ENCODE measurements at regions not wholly inside any gene's neighbourhood (a gene's known extent, or its start where the extent isn't known, plus 50 kb on each side); places are given as distances from the start of the nearest gene placed in this dataset.

GRCh38 chr10:43002596-43002995, 74.3 kb upstream of the RET start:
- CTCF ChIA-PET = no interaction called here
- Histone ChIP-seq H3K9me3 (ENCODE audit: control insufficient read depth, insufficient read depth, low read length) (no peaks in the 10 kb centered on the region), H3K4ac (ENCODE audit: low read depth, low read length) (no peak overlapping the region), H3K18ac (ENCODE audit: low read depth, low read length) (no peak overlapping the region), H3K4me2 (ENCODE audit: low read depth, low read length) (no peak overlapping the region), H3K4me1 (ENCODE audit: control insufficient read depth, insufficient read depth, low read length) (no peaks in the 10 kb centered on the region), H3K36me3 (ENCODE audit: control insufficient read depth, insufficient read depth, low read length) (no peaks in the 10 kb centered on the region), H4K8ac (ENCODE audit: low read depth in 2 of 2, low read length in 2 of 2) (no peak overlapping the region), H3K23ac (ENCODE audit: low read depth, low read length) (no peak overlapping the region), H4K20me1 (ENCODE audit: insufficient read depth, low read length) (no peaks in the 10 kb centered on the region), H2AFZ (replicated peaks; ENCODE audit: low read length, poor library complexity) (no peak overlapping the region), H2BK5ac (ENCODE audit: low read depth, low read length, poor library complexity, severe bottlenecking) (no peak overlapping the region), H3K9me1 (ENCODE audit: insufficient read depth, low read length) (no peaks in the 10 kb centered on the region), H2BK15ac (ENCODE audit: low read depth, low read length) (no peak overlapping the region), H2AK5ac (ENCODE audit: low read depth, low read length) (no peak overlapping the region), H3K14ac (replicated peaks; ENCODE audit: low read depth, low read length) (no peak overlapping the region), H4K5ac (ENCODE audit: low read depth, low read length) (no peak overlapping the region), H2BK120ac (ENCODE audit: low read depth, low read length) (no peak overlapping the region), H3K27me3 (ENCODE audit: control insufficient read depth, insufficient read depth, low read length) (no peaks in the 10 kb centered on the region), H3K27ac (ENCODE audit: insufficient read depth, low read length) (no peak overlapping the region), H2BK20ac (ENCODE audit: low read depth, low read length) (no peak overlapping the region), H3K4me3 (ENCODE audit: insufficient read depth, low read depth, low read length) (no peak overlapping the region), H3K56ac (ENCODE audit: extremely low read depth, insufficient read depth, low read length) (no peak overlapping the region), H3K79me1 (ENCODE audit: low read depth in 1 of 2, low read length in 2 of 2) (no peaks in the 10 kb centered on the region), H2AK9ac (replicated peaks; ENCODE audit: low read depth, low read length, poor library complexity) (no peak overlapping the region), H3K9ac (ENCODE audit: low read depth, low read length) (no peak overlapping the region), H4K91ac (ENCODE audit: insufficient read depth, low read depth, low read length) (no peak overlapping the region)
- ATAC-seq (ENCODE audit: low read depth) = no peak
- in situ Hi-C loops (cut with MboI; ENCODE audit: low sequenced_read_pairs) (no loop called here), dilution Hi-C loops (cut with HindIII; ENCODE audit: low sequenced_read_pairs, unreplicated experiment) (no loop called here), intact Hi-C loops (cut with micrococcal nuclease) (loop anchor here (10.0 kb wide), 1 partner anchor 88 kb away; no protein-coding TSS in a partner anchor)
- POLR2A ChIA-PET (ENCODE audit: unreplicated experiment) = no interaction called here
- 20% methylated on average over 1 of the region's 6 CpGs; no CpG with 5 or more reads in 1 of the 2 experiments for WGBS, 2 experiments (ENCODE audit: extremely low coverage in 2 of 2, insufficient read length in 1 of 2)
- TF ChIP-seq CEBPB (IDR thresholded peaks at IDR 0.05; ENCODE audit: low read depth, low read length) = no peak
- no peak for TF ChIP-seq SMC3 (IDR thresholded peaks at IDR 0.05; ENCODE audit: low read depth, low read length)
- TF ChIP-seq CHD1 (IDR thresholded peaks at IDR 0.05; ENCODE audit: low read depth, low read length) = no peak
- TF ChIP-seq USF2 (IDR thresholded peaks at IDR 0.05; ENCODE audit: low read depth, low read length) = no peak
- no peak for TF ChIP-seq BHLHE40 (IDR thresholded peaks at IDR 0.05; ENCODE audit: low read depth, low read length)
- no peak for TF ChIP-seq RCOR1 (IDR thresholded peaks at IDR 0.05; ENCODE audit: insufficient replicate concordance, low read length)
- no peak for TF ChIP-seq MAFK (IDR thresholded peaks at IDR 0.05; ENCODE audit: low read depth, low read length)
- no peak for TF ChIP-seq MAZ (IDR thresholded peaks at IDR 0.05; ENCODE audit: borderline replicate concordance, low read depth, low read length)
- no peak for TF ChIP-seq ELK1 (IDR thresholded peaks at IDR 0.05; ENCODE audit: borderline replicate concordance, low read depth, low read length)
- TF ChIP-seq CTCF (conservative IDR thresholded peaks at IDR 0.05; ENCODE audit: low read depth, low read length) = no peak
- TF ChIP-seq RFX5 (IDR thresholded peaks at IDR 0.05; ENCODE audit: low read depth, low read length) = no peak
- no peak for TF ChIP-seq NFE2L2 (IDR thresholded peaks at IDR 0.05; ENCODE audit: low read depth, low read length)
- TF ChIP-seq FOS (IDR thresholded peaks at IDR 0.05; ENCODE audit: low read depth, low read length) = no peak
- no peak for TF ChIP-seq RAD21 (IDR thresholded peaks at IDR 0.05; ENCODE audit: low read length)
- TF ChIP-seq MXI1 (IDR thresholded peaks at IDR 0.05; ENCODE audit: borderline replicate concordance, low read depth, low read length) = no peak
- no peak for TF ChIP-seq POLR2A (IDR thresholded peaks at IDR 0.05; ENCODE audit: low read depth, low read length)
- DNase-seq = no peak
- no TSS peak for BruUV-seq (replicated peaks)

Data from IMR-90 (cell line).